Natural killer cell (primary cell): ENCODE measurements at regions not wholly inside any gene's neighbourhood (a gene's known extent, or its start where the extent isn't known, plus 50 kb on each side); places are given as distances from the start of the nearest gene placed in this dataset.
"Not testable (repeated sequence)": the region's sequence is repeated elsewhere in the genome, so short reads cannot be mapped to it uniquely, and the experiment has no call there.

ENCODE experiments used
- ATAC-seq, 3 donors: fragments of 150-1000 bp in 2 of 3; fragments of 200-7000 bp in 1 of 3; cut with Tn5 transposase; 1 replicate in 1 of 3; 2 replicates in 2 of 3; pipeline ENCODE4 v1.10.0; 2021; ENCODE audit warnings: mild to moderate bottlenecking in 2 of 3, moderate library complexity in 2 of 3
- DNase-seq, 2 donors: peaks; one replicate each; pipeline versions ENCODE4 v3.0.0 to v3.0.0-alpha.2; 2013 to 2021; ENCODE audit warnings: mixed read lengths in 1 of 2
- H3K27ac ChIP-seq: one replicate; pipeline ENCODE4 v1.5.1; 2013; ENCODE audit warnings: mild to moderate bottlenecking, low read length
- H3K27me3 ChIP-seq: one replicate; pipeline ENCODE4 v1.6.1; 2013; ENCODE audit warnings: low read length; ENCODE audit not compliant: control insufficient read depth, insufficient read depth
- H3K36me3 ChIP-seq: one replicate; pipeline ENCODE4 v1.6.1; 2013; ENCODE audit warnings: low read length; ENCODE audit not compliant: control insufficient read depth, insufficient read depth
- H3K4me1 ChIP-seq: one replicate; pipeline ENCODE4 v1.6.1; 2013; ENCODE audit warnings: low read length; ENCODE audit not compliant: control insufficient read depth, insufficient read depth
- H3K4me3 ChIP-seq: one replicate; pipeline ENCODE4 v1.5.1; 2013; ENCODE audit warnings: low read length
- H3K9me3 ChIP-seq: one replicate; pipeline ENCODE4 v1.6.1; 2013; ENCODE audit warnings: low read length; ENCODE audit not compliant: control insufficient read depth, insufficient read depth
- H3K27ac Mint-ChIP-seq, 2 donors: one replicate each; pipeline ENCODE4 v1.8.0; 2022; ENCODE audit warnings: mild to moderate bottlenecking in 2 of 2, mixed read lengths in 2 of 2, moderate library complexity in 1 of 2
- H3K27me3 Mint-ChIP-seq, 2 donors: one replicate each; pipeline ENCODE4 v1.8.0; 2022; ENCODE audit warnings: low read depth in 2 of 2, mixed read lengths in 2 of 2
- H3K36me3 Mint-ChIP-seq: one replicate; pipeline ENCODE4 v1.8.0; 2022; ENCODE audit warnings: mixed read lengths
- H3K4me1 Mint-ChIP-seq, 2 donors: one replicate each; pipeline ENCODE4 v1.8.0; 2022; ENCODE audit warnings: mixed read lengths in 2 of 2
- H3K4me3 Mint-ChIP-seq: one replicate; pipeline ENCODE4 v1.8.0; 2022; ENCODE audit warnings: mild to moderate bottlenecking, moderate library complexity, mixed read lengths
- H3K9me3 Mint-ChIP-seq, 2 donors: one replicate each; pipeline ENCODE4 v1.8.0; 2022; ENCODE audit warnings: mixed read lengths in 2 of 2
- WGBS: methylation state at CpG from one replicate; pipeline ENCODE4 v1.1.7; 2013; ENCODE audit warnings: missing lambda C conversion rate; ENCODE audit not compliant: insufficient coverage; 5-methylcytosine and 5-hydroxymethylcytosine counted together
- intact Hi-C: fragments of 100-400 bp; cut with micrococcal nuclease; formaldehyde crosslinking; loops from one replicate; pipeline ENCODE4 v1.14.2; 2022
- TF ChIP-seq, protein P1 (sequence below): fragments of 200-600 bp; IDR thresholded peaks from one replicate; pipeline ENCODE4 v1.8.0; 2022; ENCODE audit warnings: antibody characterized with exemption

DNA sequence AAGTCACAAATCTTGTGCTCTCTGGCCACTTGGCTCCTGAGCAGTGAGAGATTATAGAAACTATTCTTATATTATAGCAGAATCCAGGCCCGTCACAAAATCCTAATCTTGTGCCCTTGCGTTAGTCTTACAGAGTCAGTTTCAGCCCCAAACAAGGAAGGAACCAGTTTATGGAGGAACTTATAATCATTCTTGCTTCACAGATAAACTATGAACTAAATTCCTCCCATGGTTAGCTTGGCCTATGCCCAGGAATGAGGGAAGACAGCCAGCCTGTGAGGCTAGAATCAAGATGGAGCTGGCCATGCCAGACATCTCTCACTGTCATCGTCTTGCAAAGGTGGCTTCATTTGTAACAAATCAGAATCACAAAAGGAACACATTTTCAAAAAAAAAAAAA lies 199.7 kb upstream of the PITRM1 start:
- H3K27me3 Mint-ChIP-seq = peaks cover 0 to 3% of the 10 kb centered on the region in 2 donors

DNA sequence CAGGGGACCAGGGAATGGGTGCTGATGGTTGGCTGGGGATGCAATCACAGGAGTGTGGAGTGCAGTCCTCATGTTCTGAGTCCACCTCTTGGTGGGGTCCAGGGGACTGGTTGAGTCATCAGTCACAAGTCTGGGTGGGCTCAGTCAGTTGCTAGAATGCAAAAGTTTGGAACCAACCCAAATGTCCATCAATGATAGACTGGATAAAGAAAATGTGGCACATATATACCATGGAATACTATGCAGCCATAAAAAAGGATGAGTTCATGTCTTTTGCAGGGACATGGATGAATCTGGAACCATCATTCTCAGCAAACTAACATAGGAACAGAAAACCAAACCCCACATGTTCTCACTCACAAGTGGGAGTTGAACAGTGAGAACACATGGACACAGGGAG lies 199.0 kb upstream of the PITRM1 start:
- H3K27me3 Mint-ChIP-seq, H3K9me3 Mint-ChIP-seq, H3K36me3 ChIP-seq, H3K36me3 Mint-ChIP-seq, H3K4me1 ChIP-seq, H3K4me1 Mint-ChIP-seq, H3K27ac ChIP-seq, intact Hi-C loops, H3K27me3 ChIP-seq, H3K4me3 Mint-ChIP-seq, H3K4me3 ChIP-seq, DNase-seq, H3K27ac Mint-ChIP-seq, H3K9me3 ChIP-seq, ATAC-seq: not testable (repeated sequence)

More for the DNA sequence above, 199.7 kb upstream of the PITRM1 start:
- TF ChIP-seq, protein P1, sequence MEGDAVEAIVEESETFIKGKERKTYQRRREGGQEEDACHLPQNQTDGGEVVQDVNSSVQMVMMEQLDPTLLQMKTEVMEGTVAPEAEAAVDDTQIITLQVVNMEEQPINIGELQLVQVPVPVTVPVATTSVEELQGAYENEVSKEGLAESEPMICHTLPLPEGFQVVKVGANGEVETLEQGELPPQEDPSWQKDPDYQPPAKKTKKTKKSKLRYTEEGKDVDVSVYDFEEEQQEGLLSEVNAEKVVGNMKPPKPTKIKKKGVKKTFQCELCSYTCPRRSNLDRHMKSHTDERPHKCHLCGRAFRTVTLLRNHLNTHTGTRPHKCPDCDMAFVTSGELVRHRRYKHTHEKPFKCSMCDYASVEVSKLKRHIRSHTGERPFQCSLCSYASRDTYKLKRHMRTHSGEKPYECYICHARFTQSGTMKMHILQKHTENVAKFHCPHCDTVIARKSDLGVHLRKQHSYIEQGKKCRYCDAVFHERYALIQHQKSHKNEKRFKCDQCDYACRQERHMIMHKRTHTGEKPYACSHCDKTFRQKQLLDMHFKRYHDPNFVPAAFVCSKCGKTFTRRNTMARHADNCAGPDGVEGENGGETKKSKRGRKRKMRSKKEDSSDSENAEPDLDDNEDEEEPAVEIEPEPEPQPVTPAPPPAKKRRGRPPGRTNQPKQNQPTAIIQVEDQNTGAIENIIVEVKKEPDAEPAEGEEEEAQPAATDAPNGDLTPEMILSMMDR = no peak
- Mint-ChIP-seq H3K36me3 (no peaks in the 10 kb centered on the region), H3K9me3 (no peaks in the 10 kb centered on the region), H3K27ac (no peak overlapping the region), H3K4me1 (no peaks in the 10 kb centered on the region), H3K4me3 (no peak overlapping the region)
- H3K27me3 ChIP-seq = no peaks in the 10 kb centered on the region
- DNase-seq (no peak), ATAC-seq (no peak)
- no peak overlapping the region for H3K27ac ChIP-seq
- H3K4me1 ChIP-seq = no peaks in the 10 kb centered on the region
- H3K36me3 ChIP-seq = no peaks in the 10 kb centered on the region
- no peak overlapping the region for H3K4me3 ChIP-seq
- intact Hi-C loops = no loop called here
- H3K9me3 ChIP-seq = no peaks in the 10 kb centered on the region
- 86% methylated on average over 3 of the region's 3 CpGs for WGBS

DNA sequence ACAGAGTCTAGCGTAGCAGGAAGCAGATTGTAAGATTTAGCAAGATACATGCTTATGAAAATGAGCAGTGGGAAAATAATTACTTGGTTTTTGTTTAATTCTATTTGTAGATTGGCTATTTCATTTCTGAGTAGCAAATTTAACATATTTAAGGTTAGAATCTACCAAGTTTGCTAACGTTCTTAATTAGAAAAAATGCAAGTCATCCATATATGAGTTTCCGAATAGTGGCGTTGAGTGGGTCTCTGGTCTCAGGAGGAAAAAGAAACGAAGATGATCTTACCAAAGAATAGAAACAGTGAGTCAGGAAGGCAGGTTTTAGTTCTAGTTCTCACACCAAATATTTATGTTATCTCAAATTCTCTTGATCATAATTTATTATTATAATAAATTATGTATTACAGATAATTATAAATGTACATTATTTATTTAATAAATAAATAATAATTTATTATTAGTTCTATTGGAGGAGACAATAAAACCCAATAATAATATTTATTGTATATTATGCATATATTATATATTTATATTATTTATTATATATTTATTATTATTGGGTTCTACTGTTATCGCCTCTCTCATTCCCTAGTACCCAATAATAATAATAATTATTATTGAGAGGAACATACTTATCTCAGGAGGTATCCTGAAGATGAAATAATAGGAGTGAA lies 194.3 kb upstream of the PITRM1 start:
- Histone ChIP-seq H3K4me1 (no peaks in the 10 kb centered on the region), H3K36me3 (no peaks in the 10 kb centered on the region), H3K27me3 (no peaks in the 10 kb centered on the region), H3K27ac (no peak overlapping the region), H3K4me3 (no peak overlapping the region), H3K9me3 (peaks cover under 1% of the 10 kb centered on the region)
- Mint-ChIP-seq H3K4me1 (no peaks in the 10 kb centered on the region), H3K4me3 (no peak overlapping the region), H3K36me3 (no peaks in the 10 kb centered on the region), H3K27ac (no peak overlapping the region), H3K9me3 (no peaks in the 10 kb centered on the region), H3K27me3 (peaks cover 0 to 3% of the 10 kb centered on the region in 2 donors)
- ATAC-seq (no peak), DNase-seq (no peak)
- 88% methylated on average over 4 of the region's 6 CpGs for WGBS
- TF ChIP-seq, protein P1 = no peak
- intact Hi-C loops = no loop called here

DNA sequence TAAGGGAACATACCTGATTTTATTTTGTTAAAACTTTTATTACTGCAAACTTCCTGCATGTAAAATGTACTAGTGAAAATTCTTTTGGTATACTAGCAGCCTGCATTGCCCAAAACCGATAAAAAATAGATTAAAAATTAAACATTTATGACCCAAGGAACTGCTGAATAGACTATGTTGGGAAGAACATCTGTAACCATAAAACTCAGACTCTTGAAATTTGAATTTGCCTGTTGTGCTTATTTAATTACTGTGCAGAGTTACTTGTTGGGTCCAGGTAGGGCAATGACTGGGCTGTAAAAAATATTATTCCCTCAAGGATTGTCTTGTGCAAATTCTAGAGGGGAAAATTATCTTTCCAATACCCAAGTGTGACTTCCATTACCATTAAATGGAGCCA lies 193.5 kb upstream of the PITRM1 start:
- no peaks in the 10 kb centered on the region for H3K36me3 ChIP-seq
- no peaks in the 10 kb centered on the region for H3K36me3 Mint-ChIP-seq
- H3K4me1 Mint-ChIP-seq = no peaks in the 10 kb centered on the region
- peaks cover 0 to 4% of the 10 kb centered on the region in 2 donors for H3K9me3 Mint-ChIP-seq
- peaks cover 3% of the 10 kb centered on the region for H3K9me3 ChIP-seq
- intact Hi-C loops = no loop called here
- TF ChIP-seq, protein P1 = no peak
- no peak overlapping the region for H3K27ac Mint-ChIP-seq
- H3K4me1 ChIP-seq = no peaks in the 10 kb centered on the region
- 100% methylated on average over 1 of the region's 1 CpG for WGBS
- H3K27me3 Mint-ChIP-seq = peaks cover 0 to 3% of the 10 kb centered on the region in 2 donors
- no peak overlapping the region for H3K4me3 ChIP-seq
- H3K27ac ChIP-seq = no peak overlapping the region
- H3K27me3 ChIP-seq = no peaks in the 10 kb centered on the region
- ATAC-seq = no peak
- no peak overlapping the region for H3K4me3 Mint-ChIP-seq
- DNase-seq = no peak
